Mesodermal cell (in vitro differentiated cells): ENCODE measurements at regions not wholly inside any gene's neighbourhood (a gene's known extent, or its start where the extent isn't known, plus 50 kb on each side); places are given as distances from the start of the nearest gene placed in this dataset.

Experiments
- H3K27ac ChIP-seq: 2 replicates; pipeline ENCODE4 v1.7.0; 2013; ENCODE audit warnings: mild to moderate bottlenecking, low read depth, low read length, moderate library complexity; ENCODE audit not compliant: severe bottlenecking
- H3K36me3 ChIP-seq: 2 replicates; pipeline ENCODE4 v1.7.1; 2013; ENCODE audit warnings: mild to moderate bottlenecking, low read length, moderate library complexity; ENCODE audit not compliant: control insufficient read depth, insufficient read depth
- H3K4me1 ChIP-seq: one replicate; pipeline ENCODE4 v1.7.1; 2013; ENCODE audit warnings: mild to moderate bottlenecking, low read length; ENCODE audit not compliant: insufficient read depth, control insufficient read depth, poor library complexity, severe bottlenecking
- H3K4me3 ChIP-seq: 2 replicates; pipeline ENCODE4 v1.7.0; 2013; ENCODE audit warnings: low read length, control low read depth, mild to moderate bottlenecking; ENCODE audit not compliant: insufficient read depth, poor library complexity, severe bottlenecking; ENCODE audit errors: extremely low read depth
- H3K9me3 ChIP-seq: 2 replicates; pipeline ENCODE4 v1.7.1; 2013; ENCODE audit warnings: mild to moderate bottlenecking, low read length, moderate library complexity; ENCODE audit not compliant: control insufficient read depth
- WGBS, 2 experiments: methylation state at CpG; one replicate each; pipeline ENCODE4 v1.1.5; 2013; ENCODE audit warnings: missing lambda C conversion rate in 2 of 2; ENCODE audit not compliant: insufficient coverage in 2 of 2; 5-methylcytosine and 5-hydroxymethylcytosine counted together

- no peak overlapping the region for H3K27ac ChIP-seq
- H3K4me1 ChIP-seq: no peaks in the 10 kb centered on the region
- WGBS, 2 experiments: 90% methylated on average over 1 of the region's 2 CpGs; no CpG with 5 or more reads in 1 of the 2 experiments
- no peak overlapping the region for H3K4me3 ChIP-seq
- no peaks in the 10 kb centered on the region for H3K36me3 ChIP-seq
- H3K9me3 ChIP-seq: no peaks in the 10 kb centered on the region
Measured at GRCh38 chr2:51535763-51536162, 503.8 kb upstream of the NRXN1 start.

GRCh38 chr2:51534166-51534565 is 502.2 kb upstream of the NRXN1 start:
- Histone ChIP-seq H3K36me3 (no peaks in the 10 kb centered on the region), H3K27ac (no peak overlapping the region), H3K9me3 (no peaks in the 10 kb centered on the region), H3K4me1 (no peaks in the 10 kb centered on the region), H3K4me3 (no peak overlapping the region)
- WGBS, 2 experiments: 67 to 83% methylated on average over 1 of the region's 3 CpGs

- no peaks in the 10 kb centered on the region for H3K4me1 ChIP-seq
- no peaks in the 10 kb centered on the region for H3K36me3 ChIP-seq
- no peak overlapping the region for H3K4me3 ChIP-seq
- no peaks in the 10 kb centered on the region for H3K9me3 ChIP-seq
- WGBS, 2 experiments: no CpG with 5 or more reads among the region's 3 CpGs
- no peak overlapping the region for H3K27ac ChIP-seq
Measured at GRCh38 chr2:51528156-51528555, 496.2 kb upstream of the NRXN1 start.

GRCh38 chr2:51526766-51527165 is 494.8 kb upstream of the NRXN1 start:
- H3K4me3 ChIP-seq: no peak overlapping the region
- no peaks in the 10 kb centered on the region for H3K36me3 ChIP-seq
- 76% methylated on average over 2 of the region's 2 CpGs; no CpG with 5 or more reads in 1 of the 2 experiments for WGBS, 2 experiments
- H3K9me3 ChIP-seq: no peaks in the 10 kb centered on the region
- no peak overlapping the region for H3K27ac ChIP-seq
- H3K4me1 ChIP-seq: no peaks in the 10 kb centered on the region

- WGBS, 2 experiments: 100% methylated on average over 1 of the region's 2 CpGs; no CpG with 5 or more reads in 1 of the 2 experiments
- Histone ChIP-seq H3K27ac (no peak overlapping the region), H3K4me3 (no peak overlapping the region), H3K9me3 (no peaks in the 10 kb centered on the region), H3K4me1 (no peaks in the 10 kb centered on the region), H3K36me3 (no peaks in the 10 kb centered on the region)
Measured at GRCh38 chr2:51516667-51517066, 484.7 kb upstream of the NRXN1 start.

- Histone ChIP-seq H3K4me1 (no peaks in the 10 kb centered on the region), H3K27ac (no peak overlapping the region), H3K36me3 (no peaks in the 10 kb centered on the region), H3K9me3 (no peaks in the 10 kb centered on the region), H3K4me3 (no peak overlapping the region)
- WGBS, 2 experiments: 94 to 100% methylated on average over 4 of the region's 4 CpGs
Measured at GRCh38 chr2:51511002-51511401, 479.1 kb upstream of the NRXN1 start.

- H3K27ac ChIP-seq: no peak overlapping the region
- 92 to 93% methylated on average over 2 of the region's 3 CpGs for WGBS, 2 experiments
- no peaks in the 10 kb centered on the region for H3K4me1 ChIP-seq
- no peaks in the 10 kb centered on the region for H3K36me3 ChIP-seq
- H3K4me3 ChIP-seq: no peak overlapping the region
- H3K9me3 ChIP-seq: no peaks in the 10 kb centered on the region
Measured at GRCh38 chr2:51510303-51510702, 478.4 kb upstream of the NRXN1 start.

GRCh38 chr2:51505533-51505932 is 473.6 kb upstream of the NRXN1 start:
- Histone ChIP-seq H3K4me3 (no peak overlapping the region), H3K27ac (no peak overlapping the region), H3K36me3 (no peaks in the 10 kb centered on the region), H3K9me3 (peaks cover 3% of the 10 kb centered on the region), H3K4me1 (no peaks in the 10 kb centered on the region)
- 75 to 84% methylated on average over 3 of the region's 4 CpGs for WGBS, 2 experiments

GRCh38 chr2:51490576-51491234 is 458.8 kb upstream of the NRXN1 start:
- WGBS, 2 experiments: 79 to 87% methylated on average over 3 of the region's 3 CpGs
- no peak overlapping the region for H3K27ac ChIP-seq
- H3K36me3 ChIP-seq: no peaks in the 10 kb centered on the region
- no peaks in the 10 kb centered on the region for H3K4me1 ChIP-seq
- no peaks in the 10 kb centered on the region for H3K9me3 ChIP-seq
- H3K4me3 ChIP-seq: no peak overlapping the region

- no peak overlapping the region for H3K27ac ChIP-seq
- H3K4me1 ChIP-seq: no peaks in the 10 kb centered on the region
- WGBS, 2 experiments: 81 to 94% methylated on average over 2 of the region's 2 CpGs
- H3K4me3 ChIP-seq: no peak overlapping the region
- H3K36me3 ChIP-seq: no peaks in the 10 kb centered on the region
- no peaks in the 10 kb centered on the region for H3K9me3 ChIP-seq
Measured at GRCh38 chr2:51484605-51485004, 452.7 kb upstream of the NRXN1 start.

GRCh38 chr2:51483720-51484119 is 451.8 kb upstream of the NRXN1 start:
- Histone ChIP-seq H3K4me3 (no peak overlapping the region), H3K4me1 (no peaks in the 10 kb centered on the region), H3K27ac (no peak overlapping the region), H3K9me3 (no peaks in the 10 kb centered on the region), H3K36me3 (no peaks in the 10 kb centered on the region)
- no CpG with 5 or more reads among the region's 1 CpG for whole genome bisulfite sequencing, 2 experiments
